Uterus (tissue), 2 donors: ENCODE measurements at regions not wholly inside any gene's neighbourhood (a gene's known extent, or its start where the extent isn't known, plus 50 kb on each side); places are given as distances from the start of the nearest gene placed in this dataset.

Source experiments
- POLR2A ChIP-seq, 2 donors: fragments of 450-650 bp; IDR thresholded peaks; one replicate each; pipeline ENCODE4 v1.6.1; 2016; ENCODE audit warnings: antibody characterized with exemption in 2 of 2, mild to moderate bottlenecking in 1 of 2, moderate library complexity in 1 of 2
- TF ChIP-seq, protein P1 (sequence below), 4 experiments: fragments of 200-600 bp in 2 of 4; fragments of 450-650 bp in 2 of 4; sonication (generic) in 2 of 4; IDR thresholded peaks; one replicate each; pipeline ENCODE4 v1.5.1; 2016 to 2019; ENCODE audit warnings: antibody characterized with exemption in 4 of 4, mild to moderate bottlenecking in 2 of 4, moderate library complexity in 1 of 4

DNA sequence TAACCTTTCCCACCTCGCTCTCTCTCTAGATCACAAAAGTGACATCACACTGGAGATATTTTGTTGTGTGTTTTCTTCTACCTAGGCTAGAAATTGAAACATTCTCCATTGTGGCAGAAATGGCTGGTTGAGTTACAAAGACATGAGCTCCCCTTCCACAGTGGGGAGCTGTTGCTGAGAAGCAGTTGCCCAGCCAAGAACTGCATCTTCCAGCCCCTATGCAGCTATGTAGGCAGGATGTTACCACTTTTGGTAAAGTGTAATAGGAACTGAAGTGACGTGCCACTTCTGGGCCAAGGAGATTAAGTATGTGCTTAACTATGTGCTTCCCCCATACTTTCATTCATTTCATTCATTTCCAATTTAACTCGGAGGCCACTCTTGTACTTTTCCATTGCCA lies 138.7 kb upstream of the E2F7 start:
- TF ChIP-seq, protein P1, sequence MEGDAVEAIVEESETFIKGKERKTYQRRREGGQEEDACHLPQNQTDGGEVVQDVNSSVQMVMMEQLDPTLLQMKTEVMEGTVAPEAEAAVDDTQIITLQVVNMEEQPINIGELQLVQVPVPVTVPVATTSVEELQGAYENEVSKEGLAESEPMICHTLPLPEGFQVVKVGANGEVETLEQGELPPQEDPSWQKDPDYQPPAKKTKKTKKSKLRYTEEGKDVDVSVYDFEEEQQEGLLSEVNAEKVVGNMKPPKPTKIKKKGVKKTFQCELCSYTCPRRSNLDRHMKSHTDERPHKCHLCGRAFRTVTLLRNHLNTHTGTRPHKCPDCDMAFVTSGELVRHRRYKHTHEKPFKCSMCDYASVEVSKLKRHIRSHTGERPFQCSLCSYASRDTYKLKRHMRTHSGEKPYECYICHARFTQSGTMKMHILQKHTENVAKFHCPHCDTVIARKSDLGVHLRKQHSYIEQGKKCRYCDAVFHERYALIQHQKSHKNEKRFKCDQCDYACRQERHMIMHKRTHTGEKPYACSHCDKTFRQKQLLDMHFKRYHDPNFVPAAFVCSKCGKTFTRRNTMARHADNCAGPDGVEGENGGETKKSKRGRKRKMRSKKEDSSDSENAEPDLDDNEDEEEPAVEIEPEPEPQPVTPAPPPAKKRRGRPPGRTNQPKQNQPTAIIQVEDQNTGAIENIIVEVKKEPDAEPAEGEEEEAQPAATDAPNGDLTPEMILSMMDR (IDR thresholded peaks at IDR 0.05): no peak
- no peak for TF ChIP-seq POLR2A (IDR thresholded peaks at IDR 0.05)
